Midbrain (tissue), 1 donor: ENCODE measurements at regions not wholly inside any gene's neighbourhood (a gene's known extent, or its start where the extent isn't known, plus 50 kb on each side); places are given as distances from the start of the nearest gene placed in this dataset.

Experiments used
- DNase-seq: peaks from one replicate; lab custom pipeline; 2025; lab: John Stamatoyannopoulos, UW

- no peak for DNase-seq
Observed at GRCh38 chr4:163582703-163583102, 88.2 kb downstream of the TMA16 start.

- no peak for DNase-seq
Observed at GRCh38 chr4:163587867-163588266, 93.4 kb downstream of the TMA16 start.

DNA sequence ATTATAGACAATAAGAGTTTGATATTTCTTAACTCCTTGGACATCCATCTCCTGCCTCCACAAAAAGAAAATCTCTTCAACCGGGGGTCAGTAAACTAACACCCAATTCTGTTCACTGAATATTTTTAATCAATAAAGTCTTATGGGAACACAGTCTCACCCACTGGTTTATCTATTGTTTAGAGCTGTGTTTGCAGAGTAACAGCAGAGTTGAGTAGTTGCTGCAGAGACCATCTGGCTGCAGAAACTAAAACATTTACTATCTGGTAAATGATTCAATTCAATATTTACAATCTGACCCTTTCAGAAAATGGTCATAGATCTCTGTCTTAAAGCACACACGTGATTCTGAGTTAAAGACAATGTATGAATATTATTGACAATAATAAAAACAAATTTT lies 94.0 kb downstream of the TMA16 start:
- DNase-seq = no peak

DNA sequence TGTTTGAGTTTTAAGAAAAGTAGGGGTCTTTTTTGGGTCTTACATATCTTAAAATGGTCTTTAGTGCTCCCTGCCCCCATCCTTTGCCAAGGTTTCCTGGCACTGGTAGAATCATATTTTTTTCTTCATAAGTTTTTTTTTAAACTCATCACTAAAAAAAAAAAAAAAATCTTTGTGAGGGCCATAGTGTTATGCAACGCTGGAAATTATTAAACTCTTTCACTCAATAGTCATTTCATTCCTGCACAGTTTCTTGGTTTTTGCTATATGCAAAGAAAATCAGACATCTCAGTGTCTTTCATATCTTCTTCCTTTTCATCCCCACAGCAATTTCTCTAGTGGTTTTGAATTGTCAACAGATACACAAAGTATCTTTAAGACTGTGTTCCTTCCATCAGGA lies 95.6 kb downstream of the TMA16 start:
- no peak for DNase-seq

DNA sequence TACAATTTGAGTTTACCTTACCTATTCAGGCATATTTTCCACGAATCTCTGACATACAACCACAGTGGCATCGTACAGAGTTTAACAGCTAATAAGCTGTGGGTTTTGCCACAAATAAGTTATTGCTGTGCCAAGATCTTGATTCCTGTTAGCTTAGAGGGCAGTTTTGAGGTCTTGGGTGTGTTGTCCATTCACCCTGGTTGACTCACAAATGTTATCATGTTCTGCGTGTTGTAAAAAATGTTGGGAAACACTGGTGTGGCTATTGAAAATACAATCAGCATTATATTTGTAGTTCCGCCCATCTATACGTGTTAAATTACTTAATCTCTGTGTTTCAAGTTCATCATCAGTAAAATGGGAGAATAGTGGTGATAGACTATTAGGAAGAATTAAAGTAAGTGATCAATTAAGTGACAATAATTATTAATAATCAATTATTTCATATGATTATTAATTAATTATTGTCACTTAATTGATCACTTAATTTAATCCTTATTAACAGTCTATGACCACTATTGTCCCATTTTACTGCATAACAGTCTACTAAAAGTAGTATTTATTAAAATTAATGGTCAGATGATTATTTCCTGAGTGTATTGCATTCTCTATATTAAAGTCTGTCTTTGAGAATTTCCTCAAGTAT lies 96.3 kb downstream of the TMA16 start:
- DNase-seq = no peak

DNA sequence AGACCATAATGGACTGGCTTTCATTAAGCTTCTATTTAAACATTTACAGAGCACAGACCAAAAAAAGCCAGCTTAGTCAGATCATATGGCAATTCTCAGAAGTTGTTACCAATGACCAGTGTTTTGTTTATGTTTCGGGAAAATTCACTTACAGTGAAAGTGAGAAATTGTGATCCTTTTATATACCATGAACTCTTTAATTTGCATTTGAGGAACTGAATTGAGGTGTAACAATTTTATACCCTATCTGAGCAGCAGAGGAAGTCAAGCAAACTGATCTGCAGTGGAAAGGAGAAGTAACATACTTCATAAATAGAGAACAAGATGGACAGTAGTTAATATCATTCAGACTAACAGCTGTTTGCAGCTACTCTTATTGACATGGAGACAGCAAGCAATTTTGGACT lies 97.1 kb downstream of the TMA16 start:
- DNase-seq = no peak

DNA sequence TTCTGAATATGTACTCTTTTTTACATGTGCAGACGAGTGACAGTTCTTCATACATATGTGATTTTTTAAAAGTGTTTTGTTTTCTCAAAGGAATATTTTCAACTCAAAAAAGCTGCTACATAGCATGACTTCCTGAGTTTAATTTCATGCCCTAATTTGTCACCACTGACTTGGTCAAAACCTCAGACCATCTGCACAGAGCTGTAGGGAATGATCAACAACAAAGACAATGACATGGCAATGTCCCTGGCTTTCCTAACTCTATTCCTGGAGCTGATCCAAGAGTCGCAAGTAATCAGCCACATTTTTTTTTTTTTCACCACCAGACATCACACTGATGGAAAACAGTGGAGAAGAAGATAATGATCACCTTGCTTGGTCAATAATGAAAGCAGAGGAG lies 97.7 kb downstream of the TMA16 start:
- DNase-seq = no peak

DNA sequence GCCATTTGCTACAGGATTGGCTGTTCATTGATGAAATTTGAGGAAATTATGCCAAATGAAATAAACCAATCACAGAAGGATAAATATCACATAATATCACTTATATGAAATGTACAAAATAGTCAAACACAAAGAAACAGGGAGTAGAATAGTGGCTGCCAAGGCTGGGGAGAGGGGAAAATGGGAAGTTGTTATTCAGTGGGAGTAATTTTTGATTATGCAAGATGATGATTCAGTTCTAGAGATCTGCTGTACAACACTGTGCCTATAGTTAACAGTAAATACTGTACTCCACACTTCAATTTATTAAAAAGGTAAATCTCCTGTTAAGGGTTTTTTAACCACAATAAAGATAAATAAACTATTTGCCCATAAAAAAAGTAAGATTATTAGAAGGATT lies 101.1 kb downstream of the TMA16 start:
- DNase-seq = no peak

- no peak for DNase-seq
Observed at GRCh38 chr4:163598028-163598427, 103.5 kb downstream of the TMA16 start.

DNA sequence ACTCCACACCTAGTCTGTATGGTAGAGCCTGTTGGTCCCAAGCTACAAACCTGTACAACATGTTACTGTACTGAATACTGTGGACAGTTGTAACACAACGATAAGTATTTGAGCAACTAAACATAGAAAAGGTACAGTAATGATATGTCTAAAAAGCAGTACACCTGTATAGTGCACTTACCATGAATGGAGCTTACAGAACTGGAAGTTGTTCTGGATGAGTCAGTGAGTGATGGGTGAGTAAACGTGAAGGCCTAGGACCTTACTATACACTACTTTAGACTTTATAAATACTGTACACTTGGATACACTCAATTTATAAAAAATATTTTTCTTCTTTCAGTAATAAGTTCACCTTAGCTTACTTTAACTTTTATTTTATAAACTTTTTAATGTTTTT lies 104.0 kb downstream of the TMA16 start:
- DNase-seq = no peak

DNA sequence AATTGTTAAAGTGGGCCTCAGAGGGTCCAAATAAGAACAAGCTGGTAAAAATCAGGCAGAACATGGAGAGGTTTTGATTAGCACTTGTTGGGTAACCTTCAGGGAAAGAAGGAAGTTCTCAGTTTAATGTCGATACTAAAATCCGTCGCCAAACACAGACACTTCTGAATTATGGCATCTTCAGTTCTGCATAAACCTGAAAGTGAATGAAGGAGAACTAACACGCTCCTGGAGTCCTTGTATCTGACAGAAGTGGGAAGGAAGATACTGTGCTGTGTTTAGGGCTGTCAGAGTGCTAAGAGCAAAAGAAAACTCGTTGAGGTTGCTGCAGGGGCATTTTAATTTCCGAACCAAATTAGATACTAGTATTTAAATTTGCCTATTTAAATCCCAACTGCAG lies 106.2 kb downstream of the TMA16 start:
- no peak for DNase-seq

- DNase-seq = no peak
Observed at GRCh38 chr4:163603257-163603656, 108.8 kb downstream of the TMA16 start.

GRCh38 chr4:163606896-163607691 lies 112.6 kb downstream of the TMA16 start:
- DNase-seq = no peak

DNA sequence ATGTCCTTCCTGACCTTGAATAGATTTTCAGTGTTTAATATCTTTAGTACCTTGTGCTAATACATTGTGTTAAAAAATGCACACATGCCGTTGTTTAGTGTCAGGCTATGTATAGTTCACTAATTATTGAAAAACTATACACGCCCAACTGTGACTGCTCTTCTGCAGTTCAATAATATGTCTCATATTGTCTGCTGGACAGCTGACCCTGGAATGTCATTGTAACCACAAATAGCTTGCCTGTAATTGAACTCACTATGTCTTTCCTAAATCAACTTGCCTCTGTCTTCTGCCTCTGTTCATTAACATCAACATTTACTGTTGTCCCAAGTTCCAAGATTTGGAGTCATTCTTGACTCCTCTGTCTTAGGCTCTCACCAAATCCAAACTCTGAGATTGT lies 114.5 kb downstream of the TMA16 start:
- DNase-seq = no peak

DNA sequence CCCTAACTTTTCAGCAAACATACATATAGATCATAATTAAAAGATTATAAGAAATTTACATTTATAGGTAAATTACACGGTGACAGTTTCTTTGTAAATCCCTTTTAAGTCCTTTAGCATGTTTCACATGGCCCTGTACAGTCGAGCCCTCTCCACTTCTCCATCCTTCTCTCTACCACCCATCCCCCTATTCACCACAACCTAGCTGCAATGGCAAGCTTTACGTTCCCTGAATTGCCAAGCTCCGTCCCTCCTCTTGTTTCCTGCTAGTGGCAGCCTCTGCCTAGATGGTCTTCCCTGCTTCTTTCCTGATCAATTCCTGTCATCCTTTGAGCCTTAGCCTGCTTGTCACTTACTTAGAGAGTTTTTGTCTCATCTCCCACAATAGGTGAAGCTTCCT lies 116.2 kb downstream of the TMA16 start:
- no peak for DNase-seq

DNA sequence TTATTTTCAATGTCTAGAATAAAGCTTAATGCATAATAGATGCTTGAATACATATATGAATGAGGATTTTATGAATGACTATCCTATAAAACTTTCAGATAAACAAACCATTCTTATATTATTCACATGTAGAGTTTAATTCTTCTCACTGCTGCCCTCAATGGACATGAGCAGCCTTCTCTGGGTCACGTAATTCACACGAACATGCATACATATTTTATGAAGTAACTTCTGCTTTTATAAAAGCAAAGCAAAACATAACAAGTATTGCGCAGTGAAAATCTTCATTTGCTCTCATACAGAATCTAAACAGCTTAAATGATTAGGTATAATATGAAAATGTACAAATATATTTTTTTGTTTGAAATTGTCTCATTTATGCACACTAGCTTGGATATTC lies 116.7 kb downstream of the TMA16 start:
- no peak for DNase-seq

DNA sequence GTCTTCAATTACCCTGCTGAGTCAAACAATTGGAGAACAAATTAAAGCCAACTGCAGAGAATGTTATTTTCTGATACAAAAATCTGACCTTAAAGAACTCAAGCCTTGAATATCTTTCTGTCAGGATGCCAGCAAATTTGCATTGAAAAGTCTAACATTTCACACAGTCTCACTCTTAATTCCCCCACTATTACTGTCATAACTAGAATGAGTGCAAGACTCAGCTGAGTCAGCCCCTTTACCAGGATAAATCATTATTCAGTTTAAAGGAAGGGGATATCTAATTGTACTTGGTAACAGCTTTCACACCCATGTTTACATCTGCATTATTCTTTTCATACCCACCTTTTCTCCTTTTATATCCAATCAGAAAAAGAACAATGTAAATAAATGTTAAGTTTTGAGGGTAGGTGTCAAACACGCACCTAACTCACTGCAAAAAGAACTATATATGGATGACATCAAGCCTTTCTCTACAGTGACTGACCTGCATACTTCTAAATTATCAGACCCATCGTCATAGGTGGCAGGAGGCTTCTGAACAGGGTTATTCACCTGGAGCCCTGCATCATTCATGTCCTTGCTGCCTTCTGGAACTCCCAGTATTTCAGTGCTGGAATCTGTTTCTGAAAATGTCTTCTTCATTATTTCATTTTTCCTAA lies 117.4 kb downstream of the TMA16 start:
- DNase-seq = no peak

DNA sequence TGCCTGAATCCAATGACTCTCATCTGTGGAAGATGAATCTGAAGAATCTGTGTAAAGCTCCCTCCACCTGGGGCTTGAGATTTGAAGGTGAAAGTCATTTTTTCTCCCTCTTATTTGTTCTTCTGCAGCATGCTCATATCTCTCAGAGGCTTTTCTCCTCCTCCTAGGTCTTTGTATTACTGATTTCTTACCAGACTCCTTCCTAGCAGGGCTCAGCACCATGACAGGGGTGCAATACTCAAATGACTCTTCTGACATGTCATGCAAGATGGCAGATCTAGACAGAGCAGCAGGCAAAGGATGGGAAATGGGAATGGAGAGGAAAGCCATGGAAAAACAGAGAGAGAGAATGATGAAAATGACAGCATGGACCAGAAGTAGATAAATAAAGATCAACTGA lies 118.3 kb downstream of the TMA16 start:
- no peak for DNase-seq

- DNase-seq = no peak
Observed at GRCh38 chr4:163613383-163613782, 118.9 kb downstream of the TMA16 start.

- DNase-seq = no peak
Observed at GRCh38 chr4:163614866-163615265, 120.4 kb downstream of the TMA16 start.

DNA sequence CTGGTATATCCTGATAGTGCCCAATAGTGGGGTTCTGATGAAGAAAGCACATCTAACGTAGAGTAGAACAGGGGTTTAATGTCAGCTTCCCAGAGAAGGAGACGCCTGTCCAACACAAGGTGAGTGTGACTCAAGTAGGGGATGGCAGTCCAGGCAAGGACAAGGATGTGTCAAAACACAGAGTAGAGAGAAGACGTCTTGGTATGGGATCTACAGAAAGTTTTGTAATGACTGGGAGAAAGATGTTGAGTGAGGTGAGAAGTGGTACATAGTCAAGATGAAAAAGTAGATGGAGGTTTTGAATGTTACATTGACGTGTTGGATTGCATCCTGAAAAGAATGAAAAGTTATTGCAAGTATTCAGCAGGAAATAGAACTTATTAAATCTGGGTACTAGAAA lies 124.4 kb downstream of the TMA16 start:
- no peak for DNase-seq

GRCh38 chr4:163620738-163621137 lies 126.2 kb downstream of the TMA16 start:
- no peak for DNase-seq

DNA sequence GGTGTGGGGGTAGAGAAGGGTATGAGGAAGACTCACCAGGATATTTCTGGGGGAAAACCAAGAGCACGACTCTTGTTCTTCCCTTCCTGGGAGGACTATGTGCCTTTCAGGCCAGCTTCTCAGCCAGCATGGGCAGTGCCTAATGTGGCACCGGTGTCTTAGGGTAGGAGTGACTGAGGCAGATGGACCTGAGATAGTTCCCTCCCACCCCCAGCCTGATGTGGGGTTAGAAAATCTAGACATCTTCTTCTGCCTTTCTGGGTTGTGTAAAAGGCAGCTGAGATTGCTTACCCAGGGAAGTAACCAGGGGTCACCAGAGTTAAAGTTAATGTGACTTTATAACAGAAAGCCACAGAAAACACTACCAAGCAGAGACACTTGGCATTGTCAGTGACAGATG lies 127.3 kb downstream of the TMA16 start:
- DNase-seq = no peak
